ENCODE measurements at regions not wholly inside any gene's neighbourhood (a gene's known extent, or its start where the extent isn't known, plus 50 kb on each side); places are given as distances from the start of the nearest gene placed in this dataset.

DNA sequence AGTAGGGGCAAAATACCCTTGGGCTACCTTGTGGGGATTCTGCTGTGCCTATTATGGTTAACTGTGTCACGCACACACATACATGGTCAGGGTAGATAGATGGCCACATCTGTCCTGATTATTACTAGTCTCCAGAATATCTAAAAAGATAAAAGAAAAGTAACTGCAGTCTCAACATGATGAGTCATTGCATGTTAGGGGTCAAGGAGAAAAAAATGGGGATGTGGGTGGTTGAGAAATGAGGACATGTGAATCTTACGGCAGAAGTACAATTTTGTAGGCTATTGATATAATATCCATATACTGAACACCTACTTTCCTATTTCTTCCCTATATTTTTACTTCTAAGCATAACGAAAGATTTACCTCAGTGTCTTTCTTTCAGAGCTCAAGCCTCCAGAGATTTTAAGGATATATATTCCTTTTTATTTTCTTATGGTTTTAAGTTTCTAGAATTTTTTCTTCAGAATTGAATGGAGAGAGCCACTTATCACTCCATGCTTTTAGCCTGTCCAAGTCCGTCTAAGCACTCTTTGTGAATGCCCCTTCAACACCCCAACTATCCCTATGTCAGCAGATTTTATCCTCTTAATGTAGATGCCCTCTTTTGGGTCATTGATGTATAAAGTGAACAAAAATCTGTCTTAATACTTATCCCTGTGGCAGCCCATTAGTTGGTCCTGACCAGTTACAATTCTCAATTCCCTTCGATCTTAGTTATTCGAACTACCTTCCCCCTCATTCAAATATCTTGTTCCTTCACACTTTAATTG is 642.2 kb downstream of the IQCM start:
- no peak for DNase-seq (ENCODE audit: low spot score in 2 of 2)
- H3K9me3 ChIP-seq: no peaks in the 10 kb centered on the region

GRCh38 chr4:149168645-149169044 is 647.0 kb downstream of the IQCM start:
- Histone ChIP-seq H3K4me3 (no peak overlapping the region), H3K4me1 (no peaks in the 10 kb centered on the region), H3K27me3 (no peaks in the 10 kb centered on the region), H3K9me3 (no peaks in the 10 kb centered on the region), H3K36me3 (no peaks in the 10 kb centered on the region), H3K27ac (no peak overlapping the region)
- no peak for DNase-seq (ENCODE audit: low spot score in 2 of 2)
- no peak for TF ChIP-seq POLR2AphosphoS5 (IDR thresholded peaks at IDR 0.05)
- no peak for TF ChIP-seq EP300 (IDR thresholded peaks at IDR 0.05)
- TF ChIP-seq, protein P1, sequence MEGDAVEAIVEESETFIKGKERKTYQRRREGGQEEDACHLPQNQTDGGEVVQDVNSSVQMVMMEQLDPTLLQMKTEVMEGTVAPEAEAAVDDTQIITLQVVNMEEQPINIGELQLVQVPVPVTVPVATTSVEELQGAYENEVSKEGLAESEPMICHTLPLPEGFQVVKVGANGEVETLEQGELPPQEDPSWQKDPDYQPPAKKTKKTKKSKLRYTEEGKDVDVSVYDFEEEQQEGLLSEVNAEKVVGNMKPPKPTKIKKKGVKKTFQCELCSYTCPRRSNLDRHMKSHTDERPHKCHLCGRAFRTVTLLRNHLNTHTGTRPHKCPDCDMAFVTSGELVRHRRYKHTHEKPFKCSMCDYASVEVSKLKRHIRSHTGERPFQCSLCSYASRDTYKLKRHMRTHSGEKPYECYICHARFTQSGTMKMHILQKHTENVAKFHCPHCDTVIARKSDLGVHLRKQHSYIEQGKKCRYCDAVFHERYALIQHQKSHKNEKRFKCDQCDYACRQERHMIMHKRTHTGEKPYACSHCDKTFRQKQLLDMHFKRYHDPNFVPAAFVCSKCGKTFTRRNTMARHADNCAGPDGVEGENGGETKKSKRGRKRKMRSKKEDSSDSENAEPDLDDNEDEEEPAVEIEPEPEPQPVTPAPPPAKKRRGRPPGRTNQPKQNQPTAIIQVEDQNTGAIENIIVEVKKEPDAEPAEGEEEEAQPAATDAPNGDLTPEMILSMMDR (IDR thresholded peaks at IDR 0.05): no peak
- no peak for TF ChIP-seq POLR2A (IDR thresholded peaks at IDR 0.05)
- 92% methylated on average over 2 of the region's 2 CpGs for WGBS

More for the DNA sequence above, 642.2 kb downstream of the IQCM start:
- H3K27me3 ChIP-seq: no peaks in the 10 kb centered on the region
- no peak for TF ChIP-seq POLR2AphosphoS5 (IDR thresholded peaks at IDR 0.05)
- TF ChIP-seq POLR2A (IDR thresholded peaks at IDR 0.05): no peak
- TF ChIP-seq, protein P1 (IDR thresholded peaks at IDR 0.05): no peak
- TF ChIP-seq EP300 (IDR thresholded peaks at IDR 0.05): no peak
- no peaks in the 10 kb centered on the region for H3K4me1 ChIP-seq
- H3K27ac ChIP-seq: no peak overlapping the region
- no peaks in the 10 kb centered on the region for H3K36me3 ChIP-seq
- 91% methylated on average over 6 of the region's 6 CpGs for WGBS
- no peak overlapping the region for H3K4me3 ChIP-seq

DNA sequence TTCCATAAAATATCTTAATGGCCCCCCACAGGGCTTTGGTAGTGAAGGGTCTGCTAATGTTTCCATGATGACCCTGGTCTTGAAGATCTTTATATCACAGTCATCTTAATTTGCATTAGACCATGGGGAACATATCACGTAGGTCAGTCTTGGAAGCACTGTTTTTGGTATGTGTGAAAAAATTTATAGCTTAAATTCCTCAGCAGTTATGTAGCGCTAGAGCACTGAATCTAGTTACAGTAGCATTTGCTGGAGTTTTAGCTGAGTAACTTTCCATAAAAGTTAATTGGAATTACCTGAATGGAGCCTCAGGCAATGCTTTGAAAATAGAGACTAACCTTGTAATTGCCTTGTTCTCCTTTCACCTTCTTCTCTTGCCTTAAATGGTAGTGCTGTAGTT is 648.8 kb downstream of the IQCM start:
- Histone ChIP-seq H3K4me3 (no peak overlapping the region), H3K27ac (no peak overlapping the region), H3K9me3 (no peaks in the 10 kb centered on the region), H3K27me3 (no peaks in the 10 kb centered on the region), H3K36me3 (no peaks in the 10 kb centered on the region), H3K4me1 (no peaks in the 10 kb centered on the region)
- TF ChIP-seq POLR2A (IDR thresholded peaks at IDR 0.05) (no peak), POLR2AphosphoS5 (IDR thresholded peaks at IDR 0.05) (no peak), EP300 (IDR thresholded peaks at IDR 0.05) (no peak)
- TF ChIP-seq, protein P1 (IDR thresholded peaks at IDR 0.05): no peak
- WGBS: 67% methylated on average over 2 of the region's 2 CpGs
- DNase-seq (ENCODE audit: low spot score in 2 of 2): no peak

DNA sequence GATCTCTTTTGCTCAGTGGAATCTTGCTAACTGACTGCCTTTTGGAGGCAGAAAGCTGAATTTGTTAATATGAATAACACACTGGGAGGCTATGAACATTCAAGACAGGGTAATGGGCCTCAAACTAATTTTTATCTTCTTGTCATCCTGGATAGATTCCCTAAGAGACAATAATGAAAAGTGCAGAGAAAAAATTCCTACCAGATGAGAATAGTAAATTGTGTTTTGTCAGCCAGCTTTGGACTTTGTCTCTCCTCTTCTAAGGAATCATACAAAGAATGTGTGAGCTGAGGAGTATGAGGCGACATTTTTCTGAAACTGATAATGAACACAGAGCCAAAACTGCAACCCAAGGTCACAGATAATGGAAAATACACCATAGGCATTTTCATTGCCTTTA is 649.3 kb downstream of the IQCM start:
- Histone ChIP-seq H3K4me3 (no peak overlapping the region), H3K36me3 (no peaks in the 10 kb centered on the region), H3K4me1 (no peaks in the 10 kb centered on the region), H3K27me3 (no peaks in the 10 kb centered on the region), H3K27ac (no peak overlapping the region), H3K9me3 (no peaks in the 10 kb centered on the region)
- TF ChIP-seq POLR2A (IDR thresholded peaks at IDR 0.05): no peak
- no peak for TF ChIP-seq EP300 (IDR thresholded peaks at IDR 0.05)
- TF ChIP-seq, protein P1 (IDR thresholded peaks at IDR 0.05): no peak
- no peak for TF ChIP-seq POLR2AphosphoS5 (IDR thresholded peaks at IDR 0.05)
- 57% methylated on average over 1 of the region's 1 CpG for whole genome bisulfite sequencing
- no peak for DNase-seq (ENCODE audit: low spot score in 2 of 2)

GRCh38 chr4:149164282-149164681 is 651.4 kb downstream of the IQCM start:
- H3K27ac ChIP-seq: no peak overlapping the region
- H3K4me1 ChIP-seq: no peaks in the 10 kb centered on the region
- no peaks in the 10 kb centered on the region for H3K36me3 ChIP-seq
- no peak for DNase-seq (ENCODE audit: low spot score in 2 of 2)
- H3K27me3 ChIP-seq: no peaks in the 10 kb centered on the region
- H3K9me3 ChIP-seq: no peaks in the 10 kb centered on the region
- TF ChIP-seq, protein P1 (IDR thresholded peaks at IDR 0.05): no peak
- TF ChIP-seq POLR2A (IDR thresholded peaks at IDR 0.05) (no peak), EP300 (IDR thresholded peaks at IDR 0.05) (no peak), POLR2AphosphoS5 (IDR thresholded peaks at IDR 0.05) (no peak)
- 88% methylated on average over 3 of the region's 3 CpGs for WGBS
- H3K4me3 ChIP-seq: no peak overlapping the region
